ENCODE measurements at regions not wholly inside any gene's neighbourhood (a gene's known extent, or its start where the extent isn't known, plus 50 kb on each side); places are given as distances from the start of the nearest gene placed in this dataset.
A peak's percentile ranks its signal among the peaks of the same experiment; 100 is the strongest.

GRCh38 chr12:72098622-72099021, 160.0 kb downstream of the TPH2 start (continued):
- TF ChIP-seq REST (IDR thresholded peaks at IDR 0.05; ENCODE audit: unreplicated experiment) (no peak), CTCF (conservative IDR thresholded peaks at IDR 0.05; ENCODE audit: low read depth in 2 of 2) (no peak), JUNB (IDR thresholded peaks at IDR 0.05; ENCODE audit: unreplicated experiment) (no peak), ZNF331 (CRISPR knock-in tag; IDR thresholded peaks at IDR 0.05; ENCODE audit: low read depth) (no peak), ZNF114 (CRISPR knock-in tag; IDR thresholded peaks at IDR 0.05) (no peak), CREB1 (CRISPR knock-in tag; IDR thresholded peaks at IDR 0.05; ENCODE audit: low read depth) (no peak), EZH2 (IDR thresholded peaks at IDR 0.05; ENCODE audit: low read depth, unreplicated experiment) (no peak)
- TF ChIP-seq, protein P1, sequence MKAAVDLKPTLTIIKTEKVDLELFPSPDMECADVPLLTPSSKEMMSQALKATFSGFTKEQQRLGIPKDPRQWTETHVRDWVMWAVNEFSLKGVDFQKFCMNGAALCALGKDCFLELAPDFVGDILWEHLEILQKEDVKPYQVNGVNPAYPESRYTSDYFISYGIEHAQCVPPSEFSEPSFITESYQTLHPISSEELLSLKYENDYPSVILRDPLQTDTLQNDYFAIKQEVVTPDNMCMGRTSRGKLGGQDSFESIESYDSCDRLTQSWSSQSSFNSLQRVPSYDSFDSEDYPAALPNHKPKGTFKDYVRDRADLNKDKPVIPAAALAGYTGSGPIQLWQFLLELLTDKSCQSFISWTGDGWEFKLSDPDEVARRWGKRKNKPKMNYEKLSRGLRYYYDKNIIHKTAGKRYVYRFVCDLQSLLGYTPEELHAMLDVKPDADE (IDR thresholded peaks at IDR 0.05), result no peak

- Mint-ChIP-seq H3K27ac (no peak overlapping the region), H3K4me1 (peaks cover 8% of the 10 kb centered on the region; the same call in 2 of the 3 replicates), H3K9me3 (no peaks in the 10 kb centered on the region), H3K36me3 (ENCODE audit: low read depth) (no peaks in the 10 kb centered on the region), H3K27me3 (ENCODE audit: insufficient read depth, low read depth, poor library complexity) (peaks cover 3% of the 10 kb centered on the region), H3K4me3 (no peak overlapping the region)
- peaks cover 9% of the 10 kb centered on the region; the same call in 1 of the 2 replicates for H3K9me2 ChIP-seq (ENCODE audit: insufficient read depth)
- H2AFZ ChIP-seq, result peak overlapping the region; percentile 9; the same call in 1 of the 2 replicates
- ATAC-seq (no peak), DNase-seq (ENCODE audit: low spot score) (no peak)
- no peak overlapping the region for H3K27ac ChIP-seq (ENCODE audit: low read depth)
- no peak overlapping the region for H3K4me2 ChIP-seq
- no peaks in the 10 kb centered on the region for H3F3A ChIP-seq (replicated peaks; ENCODE audit: low read depth)
- H4K20me1 ChIP-seq (replicated peaks; ENCODE audit: insufficient read depth), result no peaks in the 10 kb centered on the region
- no peak overlapping the region for H3K4me3 ChIP-seq
- H3K4me1 ChIP-seq (ENCODE audit: insufficient read depth), result peaks cover 18% of the 10 kb centered on the region
- no peaks in the 10 kb centered on the region for H3K79me2 ChIP-seq (replicated peaks; ENCODE audit: insufficient read depth)
- H3K27me3 ChIP-seq (ENCODE audit: insufficient read depth), result no peaks in the 10 kb centered on the region
- H3K36me3 ChIP-seq (ENCODE audit: insufficient read depth), result no peaks in the 10 kb centered on the region
- TF ChIP-seq ZNF331 (CRISPR knock-in tag; IDR thresholded peaks at IDR 0.05; ENCODE audit: low read depth) (no peak), REST (IDR thresholded peaks at IDR 0.05; ENCODE audit: unreplicated experiment) (no peak), EZH2phosphoT487 (IDR thresholded peaks at IDR 0.05; ENCODE audit: unreplicated experiment) (no peak), JUNB (IDR thresholded peaks at IDR 0.05; ENCODE audit: unreplicated experiment) (no peak), STAT1 (IDR thresholded peaks at IDR 0.05; ENCODE audit: unreplicated experiment) (no peak), CTCF (conservative IDR thresholded peaks at IDR 0.05; ENCODE audit: low read depth in 2 of 2) (no peak), NANOG (IDR thresholded peaks at IDR 0.05; ENCODE audit: borderline replicate concordance) (no peak)
These were observed 162.2 kb downstream of the TPH2 start for GRCh38 chr12:72100854-72101253.

All from GM23338 (cell line).